ENCODE measurements at regions not wholly inside any gene's neighbourhood (a gene's known extent, or its start where the extent isn't known, plus 50 kb on each side); places are given as distances from the start of the nearest gene placed in this dataset.

GRCh38 chr9:96154081-96154480 lies 147.9 kb downstream of the HSD17B3 start:
- intact Hi-C loops (cut with DNase I) = no loop called here
- Histone ChIP-seq H3K36me3 (no peaks in the 10 kb centered on the region), H3K4me1 (no peaks in the 10 kb centered on the region), H3K4me3 (replicated peaks in 1 of 3) (no peak overlapping the region), H3K27ac (no peak overlapping the region), H3K9me3 (no peaks in the 10 kb centered on the region), H3K27me3 (no peaks in the 10 kb centered on the region)
- DNase-seq = no peak
- 87 to 96% methylated on average over 12 to 13 of the region's 13 CpGs for WGBS, 2 donors
- TF ChIP-seq POLR2A (IDR thresholded peaks at IDR 0.05) (no peak), CTCF (IDR thresholded peaks at IDR 0.05) (no peak)

GRCh38 chr9:96152550-96152949 lies 149.4 kb downstream of the HSD17B3 start:
- Histone ChIP-seq H3K4me1 (no peaks in the 10 kb centered on the region), H3K9me3 (no peaks in the 10 kb centered on the region), H3K36me3 (no peaks in the 10 kb centered on the region), H3K4me3 (replicated peaks in 1 of 3) (no peak overlapping the region), H3K27ac (no peak overlapping the region), H3K27me3 (no peaks in the 10 kb centered on the region)
- DNase-seq = no peak
- intact Hi-C loops (cut with DNase I) = no loop called here
- TF ChIP-seq CTCF (IDR thresholded peaks at IDR 0.05) (no peak), POLR2A (IDR thresholded peaks at IDR 0.05) (no peak)
- 59 to 71% methylated on average over 2 of the region's 2 CpGs for WGBS, 2 donors

GRCh38 chr9:96150324-96151227 lies 151.4 kb downstream of the HSD17B3 start:
- TF ChIP-seq CTCF (IDR thresholded peaks at IDR 0.05) (no peak), POLR2A (IDR thresholded peaks at IDR 0.05) (no peak)
- H3K9me3 ChIP-seq = no peaks in the 10 kb centered on the region
- intact Hi-C loops (cut with DNase I) = no loop called here
- no peaks in the 10 kb centered on the region for H3K4me1 ChIP-seq
- no peak for DNase-seq
- no peaks in the 10 kb centered on the region for H3K27me3 ChIP-seq
- H3K36me3 ChIP-seq = no peaks in the 10 kb centered on the region
- no peak overlapping the region for H3K4me3 ChIP-seq (replicated peaks in 1 of 3)
- H3K27ac ChIP-seq = no peak overlapping the region
- 87 to 93% methylated on average over 11 of the region's 11 CpGs for WGBS, 2 donors

GRCh38 chr9:96149533-96150280 lies 152.3 kb downstream of the HSD17B3 start:
- H3K9me3 ChIP-seq = no peaks in the 10 kb centered on the region
- H3K27me3 ChIP-seq = no peaks in the 10 kb centered on the region
- H3K36me3 ChIP-seq = no peaks in the 10 kb centered on the region
- intact Hi-C loops (cut with DNase I) = no loop called here
- WGBS, 2 donors = 66 to 71% methylated on average over 13 of the region's 13 CpGs
- no peaks in the 10 kb centered on the region for H3K4me1 ChIP-seq
- TF ChIP-seq POLR2A (IDR thresholded peaks at IDR 0.05) (no peak), CTCF (IDR thresholded peaks at IDR 0.05) (no peak)
- H3K27ac ChIP-seq = no peak overlapping the region
- no peak overlapping the region for H3K4me3 ChIP-seq (replicated peaks in 1 of 3)
- no peak for DNase-seq
